Activated CD4-positive, alpha-beta memory T cell treated with anti-CD3 and anti-CD28 coated beads for 36 hours (primary cell): ENCODE measurements at regions not wholly inside any gene's neighbourhood (a gene's known extent, or its start where the extent isn't known, plus 50 kb on each side); places are given as distances from the start of the nearest gene placed in this dataset.

ENCODE experiments used
- CTCF ChIA-PET: fragments of 350-600 bp; sonication (Branson Sonifier 250); formaldehyde crosslinking; loops from one replicate; lab custom pipeline; 2021; ENCODE audit warnings: antibody characterized with exemption, inconsistent platforms; lab: Charles Lee
- POLR2A ChIA-PET: fragments of 350-600 bp; sonication (Branson Sonifier 250); formaldehyde crosslinking; loops from one replicate; lab custom pipeline; 2021; ENCODE audit warnings: antibody characterized with exemption; lab: Charles Lee
- DNase-seq: peaks from one replicate; pipeline ENCODE4 v3.0.0-alpha.2; 2020
- H3K27ac Mint-ChIP-seq: one replicate; pipeline ENCODE4 v1.8.0; 2021; ENCODE audit warnings: mixed read lengths
- H3K27me3 Mint-ChIP-seq: one replicate; pipeline ENCODE4 v1.8.0; 2021; ENCODE audit warnings: mixed read lengths
- H3K36me3 Mint-ChIP-seq: one replicate; pipeline ENCODE4 v1.8.0; 2021; ENCODE audit warnings: mixed read lengths
- H3K4me1 Mint-ChIP-seq: one replicate; pipeline ENCODE4 v1.8.0; 2021; ENCODE audit warnings: low read depth, mixed read lengths
- H3K4me3 Mint-ChIP-seq: one replicate; pipeline ENCODE4 v1.8.0; 2021; ENCODE audit warnings: mild to moderate bottlenecking, mixed read lengths
- H3K9me3 Mint-ChIP-seq: one replicate; pipeline ENCODE4 v1.8.0; 2021; ENCODE audit warnings: mixed read lengths
- intact Hi-C: fragments of 100-400 bp; cut with micrococcal nuclease; formaldehyde crosslinking; loops from one replicate; pipeline ENCODE4 v1.15.1; 2023

GRCh38 chr2:240275386-240275785 is 134.9 kb upstream of the OTOS start:
- no peak for DNase-seq
- ChIA-PET CTCF (no interaction called here), POLR2A (no interaction called here)
- intact Hi-C loops: no loop called here
- peaks cover 2% of the 10 kb centered on the region for H3K36me3 Mint-ChIP-seq
- no peak overlapping the region for H3K27ac Mint-ChIP-seq
- no peaks in the 10 kb centered on the region for H3K4me1 Mint-ChIP-seq
- no peak overlapping the region for H3K4me3 Mint-ChIP-seq
- H3K9me3 Mint-ChIP-seq: peaks cover 9% of the 10 kb centered on the region
- peaks cover 56% of the 10 kb centered on the region for H3K27me3 Mint-ChIP-seq

DNA sequence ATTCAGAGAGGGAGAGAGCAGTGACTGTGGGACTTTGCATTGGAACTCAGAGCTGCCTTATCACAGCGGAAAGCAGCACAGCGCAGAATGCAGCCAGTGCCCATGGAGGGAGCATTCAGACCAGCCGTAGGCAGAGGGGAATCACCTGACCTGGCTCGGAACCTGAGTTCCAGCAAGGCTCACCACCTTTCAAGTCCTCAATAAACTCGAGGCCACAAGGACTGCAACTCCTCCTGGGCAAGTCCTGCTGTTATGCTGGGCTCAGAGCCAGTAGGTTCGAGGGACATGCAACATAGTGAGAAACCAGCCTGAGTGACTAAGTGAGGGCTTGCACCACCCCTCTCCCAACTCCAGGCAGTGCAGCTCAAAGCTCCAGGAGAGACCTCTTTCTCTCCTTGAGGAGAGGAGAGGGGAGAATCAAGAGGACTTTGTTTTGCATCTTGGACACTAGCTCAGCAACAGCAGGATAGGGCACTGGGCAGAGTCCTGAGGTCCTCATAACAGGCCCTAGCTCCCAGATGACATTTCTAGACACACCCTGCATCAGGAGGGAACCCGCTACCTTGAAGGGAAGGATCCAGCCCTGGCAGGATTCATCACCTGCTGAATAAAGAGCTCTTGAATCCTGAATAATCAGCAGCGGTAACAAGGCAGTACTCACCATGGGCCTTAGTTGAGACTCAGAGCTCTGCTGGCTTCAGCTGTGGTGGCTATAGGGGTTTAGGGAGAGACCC is 136.8 kb upstream of the OTOS start:
- Mint-ChIP-seq H3K27me3 (peaks cover 53% of the 10 kb centered on the region), H3K27ac (no peak overlapping the region), H3K4me1 (no peaks in the 10 kb centered on the region), H3K9me3 (peaks cover 3% of the 10 kb centered on the region), H3K36me3 (peaks cover 2% of the 10 kb centered on the region), H3K4me3 (no peak overlapping the region)
- ChIA-PET POLR2A (no interaction called here), CTCF (no interaction called here)
- no peak for DNase-seq
- intact Hi-C loops: no loop called here

DNA sequence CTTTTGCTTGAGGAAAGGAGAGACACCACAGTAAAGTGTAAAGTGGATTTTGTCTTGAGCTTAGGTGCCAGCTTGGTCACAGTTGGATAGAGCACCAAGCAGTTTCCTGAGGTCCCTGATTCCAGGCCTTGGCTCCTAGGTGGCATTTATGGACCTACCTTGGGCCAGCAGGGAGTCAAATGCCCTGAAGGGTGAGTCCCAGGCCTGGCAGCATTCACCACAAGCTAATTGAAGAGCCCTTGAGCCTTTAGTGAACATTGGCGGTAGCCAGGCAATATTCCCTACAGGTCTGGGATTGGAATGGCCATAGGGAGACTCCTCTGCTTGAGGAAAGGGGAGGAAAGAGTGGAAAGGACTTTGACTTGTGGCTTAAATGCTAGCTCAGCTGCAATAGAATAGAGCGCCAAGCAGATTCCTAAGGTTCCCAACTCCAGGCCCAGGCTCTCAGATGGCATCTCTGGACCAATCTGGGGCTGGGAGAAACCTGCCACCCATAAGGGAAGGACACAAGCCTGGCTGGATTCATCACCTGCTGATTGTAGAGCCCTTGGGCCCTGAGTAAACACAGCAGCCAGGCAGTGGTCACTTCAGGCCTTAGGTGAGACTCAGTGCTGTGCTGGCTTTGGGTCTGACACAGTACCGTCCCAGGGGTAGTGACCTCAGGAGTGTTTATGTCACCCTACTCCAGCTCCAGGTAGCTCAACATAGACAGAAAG is 137.5 kb upstream of the OTOS start:
- H3K27ac Mint-ChIP-seq: no peak overlapping the region
- ChIA-PET POLR2A (no interaction called here), CTCF (no interaction called here)
- no peaks in the 10 kb centered on the region for H3K4me1 Mint-ChIP-seq
- H3K36me3 Mint-ChIP-seq: peaks cover under 1% of the 10 kb centered on the region
- no peak for DNase-seq
- H3K27me3 Mint-ChIP-seq: peaks cover 52% of the 10 kb centered on the region
- no peaks in the 10 kb centered on the region for H3K9me3 Mint-ChIP-seq
- intact Hi-C loops: no loop called here
- no peak overlapping the region for H3K4me3 Mint-ChIP-seq

DNA sequence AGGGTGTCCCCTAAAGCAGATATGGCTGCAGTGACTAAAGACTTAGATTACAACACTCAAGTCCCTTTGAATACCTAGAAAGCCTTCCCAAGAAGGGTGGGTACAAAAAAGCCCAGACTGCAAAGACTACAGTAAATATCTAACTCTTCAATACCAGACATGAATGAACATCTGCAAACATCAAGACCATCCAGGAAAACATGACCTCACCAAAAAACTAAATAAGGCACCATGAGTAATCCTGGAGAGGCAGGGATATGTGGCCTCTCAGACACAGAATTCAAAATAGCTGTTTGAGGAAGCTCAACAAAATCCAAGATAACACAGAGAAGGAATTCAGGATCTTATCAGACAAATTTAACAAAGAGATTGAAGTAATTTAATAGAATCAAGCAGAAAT is 138.2 kb upstream of the OTOS start:
- no peaks in the 10 kb centered on the region for H3K36me3 Mint-ChIP-seq
- CTCF ChIA-PET: no interaction called here
- intact Hi-C loops: no loop called here
- H3K27me3 Mint-ChIP-seq: peaks cover 47% of the 10 kb centered on the region
- no peaks in the 10 kb centered on the region for H3K4me1 Mint-ChIP-seq
- no peak overlapping the region for H3K4me3 Mint-ChIP-seq
- H3K27ac Mint-ChIP-seq: no peak overlapping the region
- no peaks in the 10 kb centered on the region for H3K9me3 Mint-ChIP-seq
- POLR2A ChIA-PET: no interaction called here
- no peak for DNase-seq

DNA sequence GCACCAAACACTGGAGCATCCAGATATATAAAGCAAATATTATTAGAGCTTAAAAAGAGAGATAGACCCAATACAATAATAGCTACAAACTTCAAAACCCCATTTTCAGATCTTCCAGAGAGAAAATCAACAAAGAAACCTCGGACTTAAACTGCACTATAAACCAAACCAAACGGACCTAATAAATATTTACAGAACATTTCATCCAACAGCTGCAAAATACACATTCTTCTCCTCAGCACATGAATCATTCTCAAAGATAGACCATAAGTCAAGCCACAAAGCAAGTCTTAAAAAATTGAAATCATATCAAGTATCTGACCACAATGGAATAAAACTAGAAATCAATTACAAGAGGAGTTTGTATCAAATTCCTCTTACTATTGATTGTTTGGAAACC is 140.2 kb upstream of the OTOS start:
- peaks cover 35% of the 10 kb centered on the region for H3K27me3 Mint-ChIP-seq
- H3K4me1 Mint-ChIP-seq: no peaks in the 10 kb centered on the region
- H3K27ac Mint-ChIP-seq: no peak overlapping the region
- H3K36me3 Mint-ChIP-seq: no peaks in the 10 kb centered on the region
- no peak overlapping the region for H3K4me3 Mint-ChIP-seq
- no peaks in the 10 kb centered on the region for H3K9me3 Mint-ChIP-seq
- POLR2A ChIA-PET: no interaction called here
- no peak for DNase-seq
- intact Hi-C loops: no loop called here
- CTCF ChIA-PET: no interaction called here

DNA sequence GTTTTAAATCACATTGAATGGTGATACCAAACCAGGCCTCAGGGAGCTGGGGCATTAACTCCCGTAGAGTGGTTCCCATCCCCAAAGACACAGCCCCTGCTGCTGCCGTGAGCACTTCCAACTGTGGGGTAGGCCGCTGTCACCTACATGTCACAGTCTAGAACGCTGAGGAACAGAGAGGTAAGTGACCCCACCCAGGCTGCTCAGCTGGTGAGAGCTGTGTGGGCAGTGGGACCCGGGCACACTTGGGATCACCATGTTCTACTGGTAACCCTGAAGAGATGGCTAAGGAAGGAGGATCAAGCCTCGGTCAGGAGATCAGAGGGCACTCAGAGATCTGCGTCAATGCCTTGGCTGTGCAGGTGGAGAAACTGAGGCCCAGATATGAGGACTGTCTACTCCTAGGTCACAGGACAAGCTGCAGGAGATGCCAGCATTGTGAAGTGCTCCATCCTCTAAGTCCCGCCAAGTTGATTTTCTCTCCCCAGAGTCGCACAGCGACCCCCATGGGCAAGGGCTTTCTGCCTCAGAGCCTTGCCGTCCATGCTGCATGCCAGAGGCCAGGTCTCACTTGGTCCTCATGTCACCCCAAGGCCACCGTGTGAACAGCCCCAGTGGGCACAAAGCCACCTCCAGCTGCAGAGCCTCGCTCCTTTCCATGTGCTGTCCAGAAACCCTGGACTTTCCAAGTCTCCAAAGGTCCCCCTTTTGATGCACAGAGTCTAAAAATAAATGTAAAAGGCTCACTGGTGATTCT is 144.2 kb upstream of the OTOS start:
- DNase-seq: no peak
- H3K9me3 Mint-ChIP-seq: no peaks in the 10 kb centered on the region
- no peak overlapping the region for H3K27ac Mint-ChIP-seq
- H3K27me3 Mint-ChIP-seq: peaks cover 11% of the 10 kb centered on the region
- intact Hi-C loops: no loop called here
- H3K4me3 Mint-ChIP-seq: no peak overlapping the region
- H3K36me3 Mint-ChIP-seq: no peaks in the 10 kb centered on the region
- ChIA-PET CTCF (no interaction called here), POLR2A (no interaction called here)
- H3K4me1 Mint-ChIP-seq: no peaks in the 10 kb centered on the region

DNA sequence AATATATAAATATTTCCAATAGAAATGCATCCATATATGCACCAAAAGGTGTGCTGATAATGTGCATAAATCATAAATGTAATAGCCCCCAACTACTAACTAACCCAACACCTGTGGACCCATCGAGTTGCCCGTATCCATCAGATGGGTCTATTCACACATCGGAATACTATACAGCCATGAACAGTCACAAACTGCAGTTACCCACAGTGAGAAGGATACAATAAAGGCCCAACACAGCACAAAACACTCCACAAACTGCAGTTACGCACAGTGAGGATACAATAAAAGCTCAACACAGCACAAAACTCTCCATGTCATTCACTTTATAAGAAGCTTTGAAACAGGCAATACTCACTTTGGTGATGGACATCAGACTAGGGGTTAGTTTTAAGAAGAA is 145.3 kb upstream of the OTOS start:
- POLR2A ChIA-PET: no interaction called here
- Mint-ChIP-seq H3K36me3 (no peaks in the 10 kb centered on the region), H3K4me3 (no peak overlapping the region), H3K27ac (no peak overlapping the region), H3K27me3 (peaks cover 9% of the 10 kb centered on the region), H3K4me1 (no peaks in the 10 kb centered on the region), H3K9me3 (no peaks in the 10 kb centered on the region)
- CTCF ChIA-PET: no interaction called here
- DNase-seq: no peak
- intact Hi-C loops: no loop called here

GRCh38 chr2:240286596-240286995 is 146.1 kb upstream of the OTOS start:
- Mint-ChIP-seq H3K4me1 (no peaks in the 10 kb centered on the region), H3K4me3 (no peak overlapping the region), H3K27me3 (peaks cover 5% of the 10 kb centered on the region), H3K9me3 (no peaks in the 10 kb centered on the region), H3K27ac (no peak overlapping the region), H3K36me3 (no peaks in the 10 kb centered on the region)
- no peak for DNase-seq
- intact Hi-C loops: no loop called here
- CTCF ChIA-PET: no interaction called here
- POLR2A ChIA-PET: no interaction called here

- intact Hi-C loops: no loop called here
- Mint-ChIP-seq H3K4me3 (no peak overlapping the region), H3K27me3 (peaks cover 5% of the 10 kb centered on the region), H3K36me3 (no peaks in the 10 kb centered on the region), H3K27ac (no peak overlapping the region), H3K9me3 (no peaks in the 10 kb centered on the region), H3K4me1 (no peaks in the 10 kb centered on the region)
- no peak for DNase-seq
- ChIA-PET CTCF (no interaction called here), POLR2A (no interaction called here)
Measured at GRCh38 chr2:240287011-240287410, 146.6 kb upstream of the OTOS start.

DNA sequence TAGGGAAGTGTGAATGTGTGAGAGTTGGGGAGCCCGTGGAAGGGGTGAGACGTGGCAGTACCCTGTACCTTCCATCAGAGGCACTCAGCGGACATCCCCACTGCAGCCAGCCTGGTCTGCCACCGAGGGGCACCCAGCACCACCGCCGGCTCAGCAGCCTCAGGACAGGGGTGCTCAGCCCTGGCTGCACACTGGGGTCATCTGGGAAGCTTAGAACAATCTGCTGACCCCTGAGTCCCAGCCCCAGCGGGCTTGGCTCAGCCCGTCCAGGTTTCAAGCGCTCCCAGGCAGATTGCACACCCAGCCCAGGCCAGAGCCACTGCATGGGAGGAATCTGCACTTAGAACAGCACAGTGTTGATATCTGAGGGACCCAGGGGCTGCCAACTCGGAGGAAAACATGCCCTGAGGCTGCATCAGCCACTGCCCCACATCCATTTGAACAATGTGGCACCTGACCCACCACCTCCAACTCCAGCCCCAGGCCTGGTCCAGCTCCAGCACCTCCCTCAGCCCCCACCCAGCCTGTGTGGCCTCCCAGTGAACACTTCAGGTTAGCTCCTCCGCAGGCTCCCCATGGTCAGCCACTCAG is 147.1 kb upstream of the OTOS start:
- intact Hi-C loops: no loop called here
- Mint-ChIP-seq H3K4me1 (no peaks in the 10 kb centered on the region), H3K36me3 (no peaks in the 10 kb centered on the region), H3K27me3 (peaks cover 5% of the 10 kb centered on the region), H3K9me3 (no peaks in the 10 kb centered on the region), H3K27ac (no peak overlapping the region), H3K4me3 (no peak overlapping the region)
- DNase-seq: no peak
- ChIA-PET POLR2A (no interaction called here), CTCF (no interaction called here)

- Mint-ChIP-seq H3K4me1 (no peaks in the 10 kb centered on the region), H3K4me3 (no peak overlapping the region), H3K36me3 (no peaks in the 10 kb centered on the region), H3K27ac (no peak overlapping the region), H3K27me3 (peaks cover under 1% of the 10 kb centered on the region), H3K9me3 (no peaks in the 10 kb centered on the region)
- CTCF ChIA-PET: no interaction called here
- POLR2A ChIA-PET: no interaction called here
- intact Hi-C loops: no loop called here
- no peak for DNase-seq
Measured at GRCh38 chr2:240288087-240288521, 147.4 kb upstream of the GPC1 start.

- POLR2A ChIA-PET: no interaction called here
- no peak for DNase-seq
- intact Hi-C loops: no loop called here
- Mint-ChIP-seq H3K27me3 (no peaks in the 10 kb centered on the region), H3K4me1 (no peaks in the 10 kb centered on the region), H3K36me3 (no peaks in the 10 kb centered on the region), H3K27ac (no peak overlapping the region), H3K9me3 (no peaks in the 10 kb centered on the region), H3K4me3 (no peak overlapping the region)
- CTCF ChIA-PET: no interaction called here
Measured at GRCh38 chr2:240289701-240290431, 145.6 kb upstream of the GPC1 start.
